ENCODE measurements at regions not wholly inside any gene's neighbourhood (a gene's known extent, or its start where the extent isn't known, plus 50 kb on each side); places are given as distances from the start of the nearest gene placed in this dataset.

GRCh38 chr10:90432866-90433265 lies 425.0 kb downstream of the HTR7 start:
- TF ChIP-seq CTCF (IDR thresholded peaks at IDR 0.05) (no peak), POLR2A (IDR thresholded peaks at IDR 0.05) (no peak)

All from heart left ventricle (tissue), 13 donors.